Fibroblast of lung (primary cell): ENCODE measurements at regions not wholly inside any gene's neighbourhood (a gene's known extent, or its start where the extent isn't known, plus 50 kb on each side); places are given as distances from the start of the nearest gene placed in this dataset.

Experiments used
- CTCF ChIP-seq, 2 donors: IDR thresholded peaks in 1 of 2; conservative IDR thresholded peaks in 1 of 2; 1 replicate in 1 of 2; 2 replicates in 1 of 2; pipeline ENCODE4 v1.5.1; 2011 to 2012; ENCODE audit warnings: low read length in 2 of 2, control low read depth in 1 of 2, inconsistent platforms in 1 of 2, low read depth in 1 of 2, mild to moderate bottlenecking in 1 of 2
- EZH2 ChIP-seq: IDR thresholded peaks from 2 replicates; pipeline ENCODE4 v1.5.1; 2012; ENCODE audit warnings: low read length, control low read depth, mild to moderate bottlenecking; ENCODE audit errors: missing control alignments

GRCh38 chr10:130492266-130492934, 356.2 kb downstream of the GLRX3 start:
- TF ChIP-seq CTCF (conservative IDR thresholded peaks at IDR 0.05 in 1 of 2, IDR thresholded peaks at IDR 0.05 in 1 of 2; ENCODE audit: low read depth in 1 of 2, low read length in 2 of 2) (no peak), EZH2 (no peak)
